Liver (tissue), 3 donors: ENCODE measurements at regions not wholly inside any gene's neighbourhood (a gene's known extent, or its start where the extent isn't known, plus 50 kb on each side); places are given as distances from the start of the nearest gene placed in this dataset.

Experiments used
- RAD21 ChIP-seq, 2 donors: IDR thresholded peaks; 2 replicates each; pipeline ENCODE4 v1.6.1; 2016; ENCODE audit warnings: antibody characterized with exemption in 2 of 2, mild to moderate bottlenecking in 2 of 2
- RXRA ChIP-seq, 2 donors: IDR thresholded peaks; 2 replicates each; pipeline ENCODE4 v1.6.1; 2017 to 2018; ENCODE audit warnings: antibody characterized with exemption in 2 of 2, mild to moderate bottlenecking in 1 of 2
- SP1 ChIP-seq: IDR thresholded peaks from 2 replicates; pipeline ENCODE4 v1.6.1; 2018; ENCODE audit warnings: antibody characterized with exemption, mild to moderate bottlenecking
- TAF1 ChIP-seq: conservative IDR thresholded peaks from 2 replicates; pipeline ENCODE4 v1.6.1; 2016; ENCODE audit warnings: antibody characterized with exemption, mild to moderate bottlenecking
- YY1 ChIP-seq: IDR thresholded peaks from 2 replicates; pipeline ENCODE4 v1.6.1; 2016; ENCODE audit warnings: antibody characterized with exemption, mild to moderate bottlenecking
- TF ChIP-seq, protein P1 (sequence below): IDR thresholded peaks from 2 replicates; pipeline ENCODE4 v1.6.1; 2016; ENCODE audit warnings: antibody characterized with exemption
- TF ChIP-seq, protein P2 (sequence below): fragments of 150-350 bp; IDR thresholded peaks from 2 replicates; pipeline ENCODE4 v1.5.1; 2017; ENCODE audit warnings: improper control_type of control experiment, low read depth, low read length; ENCODE audit not compliant: missing input control
- TF ChIP-seq, protein P3 (sequence below): IDR thresholded peaks from 2 replicates; pipeline ENCODE4 v1.6.1; 2016; ENCODE audit warnings: antibody characterized with exemption
- TF ChIP-seq, protein P4 (sequence below): IDR thresholded peaks from 2 replicates; pipeline ENCODE4 v1.6.1; 2016; ENCODE audit warnings: antibody characterized with exemption, mild to moderate bottlenecking
- donor health status: healthy.
- donor health status: healthy.

DNA sequence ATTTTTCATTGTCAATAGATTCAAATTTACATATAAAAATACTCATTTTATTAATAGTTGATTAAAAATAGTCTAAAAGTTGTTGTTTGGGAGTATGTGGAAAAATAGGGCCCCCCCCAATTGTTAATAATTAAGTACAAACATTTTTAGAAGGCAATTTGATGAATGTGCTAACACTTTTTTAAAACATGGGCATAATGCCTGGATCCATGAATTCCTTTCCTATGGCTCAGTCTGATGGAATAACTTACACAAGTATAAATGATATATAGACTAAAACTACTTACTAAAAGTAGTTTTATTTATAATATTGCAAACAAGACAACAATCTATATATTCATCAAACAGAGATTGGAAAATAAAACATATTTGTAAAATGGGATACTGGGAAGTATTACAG lies 247.2 kb upstream of the LRRN1 start:
- TF ChIP-seq RAD21 (IDR thresholded peaks at IDR 0.05) (no peak), TAF1 (no peak), YY1 (no peak), SP1 (no peak), RXRA (IDR thresholded peaks at IDR 0.05) (no peak)
- TF ChIP-seq, protein P1, sequence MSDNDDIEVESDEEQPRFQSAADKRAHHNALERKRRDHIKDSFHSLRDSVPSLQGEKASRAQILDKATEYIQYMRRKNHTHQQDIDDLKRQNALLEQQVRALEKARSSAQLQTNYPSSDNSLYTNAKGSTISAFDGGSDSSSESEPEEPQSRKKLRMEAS, result no peak
- TF ChIP-seq, protein P2, sequence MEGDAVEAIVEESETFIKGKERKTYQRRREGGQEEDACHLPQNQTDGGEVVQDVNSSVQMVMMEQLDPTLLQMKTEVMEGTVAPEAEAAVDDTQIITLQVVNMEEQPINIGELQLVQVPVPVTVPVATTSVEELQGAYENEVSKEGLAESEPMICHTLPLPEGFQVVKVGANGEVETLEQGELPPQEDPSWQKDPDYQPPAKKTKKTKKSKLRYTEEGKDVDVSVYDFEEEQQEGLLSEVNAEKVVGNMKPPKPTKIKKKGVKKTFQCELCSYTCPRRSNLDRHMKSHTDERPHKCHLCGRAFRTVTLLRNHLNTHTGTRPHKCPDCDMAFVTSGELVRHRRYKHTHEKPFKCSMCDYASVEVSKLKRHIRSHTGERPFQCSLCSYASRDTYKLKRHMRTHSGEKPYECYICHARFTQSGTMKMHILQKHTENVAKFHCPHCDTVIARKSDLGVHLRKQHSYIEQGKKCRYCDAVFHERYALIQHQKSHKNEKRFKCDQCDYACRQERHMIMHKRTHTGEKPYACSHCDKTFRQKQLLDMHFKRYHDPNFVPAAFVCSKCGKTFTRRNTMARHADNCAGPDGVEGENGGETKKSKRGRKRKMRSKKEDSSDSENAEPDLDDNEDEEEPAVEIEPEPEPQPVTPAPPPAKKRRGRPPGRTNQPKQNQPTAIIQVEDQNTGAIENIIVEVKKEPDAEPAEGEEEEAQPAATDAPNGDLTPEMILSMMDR, result no peak
- TF ChIP-seq, protein P3, sequence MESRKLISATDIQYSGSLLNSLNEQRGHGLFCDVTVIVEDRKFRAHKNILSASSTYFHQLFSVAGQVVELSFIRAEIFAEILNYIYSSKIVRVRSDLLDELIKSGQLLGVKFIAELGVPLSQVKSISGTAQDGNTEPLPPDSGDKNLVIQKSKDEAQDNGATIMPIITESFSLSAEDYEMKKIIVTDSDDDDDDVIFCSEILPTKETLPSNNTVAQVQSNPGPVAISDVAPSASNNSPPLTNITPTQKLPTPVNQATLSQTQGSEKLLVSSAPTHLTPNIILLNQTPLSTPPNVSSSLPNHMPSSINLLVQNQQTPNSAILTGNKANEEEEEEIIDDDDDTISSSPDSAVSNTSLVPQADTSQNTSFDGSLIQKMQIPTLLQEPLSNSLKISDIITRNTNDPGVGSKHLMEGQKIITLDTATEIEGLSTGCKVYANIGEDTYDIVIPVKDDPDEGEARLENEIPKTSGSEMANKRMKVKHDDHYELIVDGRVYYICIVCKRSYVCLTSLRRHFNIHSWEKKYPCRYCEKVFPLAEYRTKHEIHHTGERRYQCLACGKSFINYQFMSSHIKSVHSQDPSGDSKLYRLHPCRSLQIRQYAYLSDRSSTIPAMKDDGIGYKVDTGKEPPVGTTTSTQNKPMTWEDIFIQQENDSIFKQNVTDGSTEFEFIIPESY, result no peak
- TF ChIP-seq, protein P4, sequence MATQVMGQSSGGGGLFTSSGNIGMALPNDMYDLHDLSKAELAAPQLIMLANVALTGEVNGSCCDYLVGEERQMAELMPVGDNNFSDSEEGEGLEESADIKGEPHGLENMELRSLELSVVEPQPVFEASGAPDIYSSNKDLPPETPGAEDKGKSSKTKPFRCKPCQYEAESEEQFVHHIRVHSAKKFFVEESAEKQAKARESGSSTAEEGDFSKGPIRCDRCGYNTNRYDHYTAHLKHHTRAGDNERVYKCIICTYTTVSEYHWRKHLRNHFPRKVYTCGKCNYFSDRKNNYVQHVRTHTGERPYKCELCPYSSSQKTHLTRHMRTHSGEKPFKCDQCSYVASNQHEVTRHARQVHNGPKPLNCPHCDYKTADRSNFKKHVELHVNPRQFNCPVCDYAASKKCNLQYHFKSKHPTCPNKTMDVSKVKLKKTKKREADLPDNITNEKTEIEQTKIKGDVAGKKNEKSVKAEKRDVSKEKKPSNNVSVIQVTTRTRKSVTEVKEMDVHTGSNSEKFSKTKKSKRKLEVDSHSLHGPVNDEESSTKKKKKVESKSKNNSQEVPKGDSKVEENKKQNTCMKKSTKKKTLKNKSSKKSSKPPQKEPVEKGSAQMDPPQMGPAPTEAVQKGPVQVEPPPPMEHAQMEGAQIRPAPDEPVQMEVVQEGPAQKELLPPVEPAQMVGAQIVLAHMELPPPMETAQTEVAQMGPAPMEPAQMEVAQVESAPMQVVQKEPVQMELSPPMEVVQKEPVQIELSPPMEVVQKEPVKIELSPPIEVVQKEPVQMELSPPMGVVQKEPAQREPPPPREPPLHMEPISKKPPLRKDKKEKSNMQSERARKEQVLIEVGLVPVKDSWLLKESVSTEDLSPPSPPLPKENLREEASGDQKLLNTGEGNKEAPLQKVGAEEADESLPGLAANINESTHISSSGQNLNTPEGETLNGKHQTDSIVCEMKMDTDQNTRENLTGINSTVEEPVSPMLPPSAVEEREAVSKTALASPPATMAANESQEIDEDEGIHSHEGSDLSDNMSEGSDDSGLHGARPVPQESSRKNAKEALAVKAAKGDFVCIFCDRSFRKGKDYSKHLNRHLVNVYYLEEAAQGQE, result no peak
